H9 (cell line): ENCODE measurements at regions not wholly inside any gene's neighbourhood (a gene's known extent, or its start where the extent isn't known, plus 50 kb on each side); places are given as distances from the start of the nearest gene placed in this dataset.

Source experiments
- DNase-seq: peaks from one replicate; pipeline ENCODE4 v3.0.0-alpha.2; 2017
- H2AFZ ChIP-seq: one replicate; pipeline ENCODE4 v1.6.1; 2013; ENCODE audit warnings: mild to moderate bottlenecking, low read length, control low read depth, moderate library complexity
- H2AK5ac ChIP-seq: 2 replicates; pipeline ENCODE4 v1.6.1; 2013; ENCODE audit warnings: low read length, control low read depth, mixed read lengths; ENCODE audit not compliant: insufficient read length
- H2BK120ac ChIP-seq: one replicate; pipeline ENCODE4 v1.6.1; 2013; ENCODE audit warnings: low read depth, mild to moderate bottlenecking, low read length, control low read depth, inconsistent platforms; ENCODE audit not compliant: poor library complexity, severe bottlenecking
- H2BK12ac ChIP-seq: 2 replicates; pipeline ENCODE4 v1.6.1; 2013; ENCODE audit warnings: low read length, control low read depth, mixed read lengths, low read depth; ENCODE audit not compliant: insufficient read length
- H2BK15ac ChIP-seq: 2 replicates; pipeline ENCODE4 v1.6.1; 2013; ENCODE audit warnings: low read depth, low read length, control low read depth
- H2BK20ac ChIP-seq: one replicate; pipeline ENCODE4 v1.6.1; 2013; ENCODE audit warnings: low read depth, mild to moderate bottlenecking, low read length, control low read depth, inconsistent platforms; ENCODE audit not compliant: poor library complexity, severe bottlenecking
- H2BK5ac ChIP-seq: 2 replicates; pipeline ENCODE4 v1.6.1; 2013; ENCODE audit warnings: low read length, control low read depth, mixed read lengths; ENCODE audit not compliant: insufficient read length
- H3K14ac ChIP-seq: 2 replicates; pipeline ENCODE4 v1.6.1; 2013; ENCODE audit warnings: low read length, control low read depth; ENCODE audit not compliant: insufficient read depth
- H3K18ac ChIP-seq: 2 replicates; pipeline ENCODE4 v1.6.1; 2013; ENCODE audit warnings: low read depth, mild to moderate bottlenecking, mixed read lengths, low read length, control low read depth; ENCODE audit not compliant: insufficient read length
- H3K23ac ChIP-seq: 2 replicates; pipeline ENCODE4 v1.6.1; 2013; ENCODE audit warnings: low read length, control low read depth, mixed read lengths, low read depth; ENCODE audit not compliant: insufficient read length
- H3K23me2 ChIP-seq: 2 replicates; pipeline ENCODE4 v1.6.1; 2013; ENCODE audit warnings: low read depth, mild to moderate bottlenecking, mixed read lengths, low read length, control low read depth; ENCODE audit not compliant: insufficient read length, poor library complexity, severe bottlenecking
- H3K27ac ChIP-seq: 2 replicates; pipeline ENCODE4 v1.5.1; 2013; ENCODE audit warnings: low read length, control low read depth, mixed read lengths, low read depth; ENCODE audit not compliant: insufficient read length
- H3K27me3 ChIP-seq: 2 replicates; pipeline ENCODE4 v1.6.1; 2013; ENCODE audit warnings: low read length, control low read depth, inconsistent platforms; ENCODE audit not compliant: insufficient read depth
- H3K4ac ChIP-seq: 2 replicates; pipeline ENCODE4 v1.6.1; 2013; ENCODE audit warnings: low read depth, mild to moderate bottlenecking, control low read depth, inconsistent platforms, low read length, moderate library complexity
- H3K4me1 ChIP-seq: 2 replicates; pipeline ENCODE4 v1.6.1; 2013; ENCODE audit warnings: low read length, control low read depth, inconsistent platforms; ENCODE audit not compliant: insufficient read depth
- H3K4me2 ChIP-seq: 2 replicates; pipeline ENCODE4 v1.6.1; 2013; ENCODE audit warnings: low read length, control low read depth, mixed read lengths; ENCODE audit not compliant: insufficient read length, insufficient read depth
- H3K56ac ChIP-seq: 2 replicates; pipeline ENCODE4 v1.6.1; 2013; ENCODE audit warnings: low read depth, mild to moderate bottlenecking, mixed read lengths, low read length, control low read depth; ENCODE audit not compliant: insufficient read length
- H3K79me1 ChIP-seq: 2 replicates; pipeline ENCODE4 v1.6.1; 2013; ENCODE audit warnings: low read depth, mild to moderate bottlenecking, moderate library complexity, low read length, control low read depth, inconsistent platforms; ENCODE audit not compliant: insufficient read depth, poor library complexity, severe bottlenecking
- H3K79me2 ChIP-seq: 2 replicates; pipeline ENCODE4 v1.6.1; 2013; ENCODE audit warnings: low read length, control low read depth, inconsistent platforms; ENCODE audit not compliant: insufficient read depth
- H3K9ac ChIP-seq: 2 replicates; pipeline ENCODE4 v1.6.1; 2013; ENCODE audit warnings: low read length, control low read depth, mixed read lengths; ENCODE audit not compliant: insufficient read length; ENCODE audit errors: extremely low read depth
- H3K9me3 ChIP-seq: one replicate; pipeline ENCODE4 v1.6.1; 2013; ENCODE audit warnings: low read depth, low read length, inconsistent platforms; ENCODE audit not compliant: control insufficient read depth
- H3T11ph ChIP-seq: one replicate; pipeline ENCODE4 v1.6.1; 2013; ENCODE audit warnings: mild to moderate bottlenecking, low read length, control low read depth, inconsistent platforms
- H4K20me1 ChIP-seq: one replicate; pipeline ENCODE4 v1.6.1; 2013; ENCODE audit not compliant: control insufficient read depth, insufficient read length, insufficient read depth
- H4K5ac ChIP-seq: 2 replicates; pipeline ENCODE4 v1.6.1; 2013; ENCODE audit warnings: low read depth, mild to moderate bottlenecking, mixed read lengths, low read length, control low read depth; ENCODE audit not compliant: insufficient read length
- H4K8ac ChIP-seq: replicated peaks from 2 replicates; pipeline ENCODE4 v1.6.1; 2013; ENCODE audit warnings: low read length, control low read depth, mixed read lengths, low read depth; ENCODE audit not compliant: insufficient read length
- H4K91ac ChIP-seq: 2 replicates; pipeline ENCODE4 v1.6.1; 2013; ENCODE audit warnings: low read depth, mild to moderate bottlenecking, moderate library complexity, mixed read lengths, low read length, control low read depth; ENCODE audit not compliant: insufficient read length
- H3K27ac Mint-ChIP-seq, 3 experiments: 2 replicates in 2 of 3; 3 replicates in 1 of 3; pipeline ENCODE4 v1.8.0; 2020 to 2021; ENCODE audit warnings: mixed read lengths in 3 of 3, mild to moderate bottlenecking in 1 of 3, moderate library complexity in 1 of 3
- H3K27me3 Mint-ChIP-seq: 2 replicates; pipeline ENCODE4 v1.8.0; 2021; ENCODE audit warnings: low read depth, mild to moderate bottlenecking, moderate library complexity, mixed read lengths
- H3K36me3 Mint-ChIP-seq, 3 experiments: 2 replicates in 2 of 3; 3 replicates in 1 of 3; pipeline ENCODE4 v1.8.0; 2020 to 2021; ENCODE audit warnings: low read depth in 3 of 3, mixed read lengths in 3 of 3; ENCODE audit not compliant: insufficient read depth in 1 of 3
- H3K4me1 Mint-ChIP-seq, 2 experiments: 2 replicates each; pipeline ENCODE4 v1.8.0; 2020; ENCODE audit warnings: mixed read lengths in 2 of 2
- H3K4me3 Mint-ChIP-seq, 2 experiments: 2 replicates in 1 of 2; 3 replicates in 1 of 2; pipeline ENCODE4 v1.8.0; 2020 to 2021; ENCODE audit warnings: mild to moderate bottlenecking in 2 of 2, mixed read lengths in 2 of 2, moderate library complexity in 1 of 2
- H3K9me3 Mint-ChIP-seq, 2 experiments: 2 replicates in 1 of 2; 3 replicates in 1 of 2; pipeline ENCODE4 v1.8.0; 2020; ENCODE audit warnings: mild to moderate bottlenecking in 2 of 2, mixed read lengths in 2 of 2, moderate library complexity in 1 of 2
- CTCF ChIP-seq: fragments of 200-600 bp; sonication (generic); conservative IDR thresholded peaks from 3 replicates; pipeline ENCODE4 v1.8.0; 2021; ENCODE audit warnings: antibody characterized with exemption, mild to moderate bottlenecking
- WGBS: extraction: QIAGEN DNeasy Blood & Tissue Kit; methylation state at CpG from one replicate; pipeline ENCODE4 v1.1.7; 2013; ENCODE audit warnings: missing lambda C conversion rate, low lambda C conversion rate, mixed read lengths; ENCODE audit not compliant: insufficient read length; ENCODE audit errors: extremely low coverage; 5-methylcytosine and 5-hydroxymethylcytosine counted together

- Mint-ChIP-seq H3K9me3 (peaks cover 6 to 17% of the 10 kb centered on the region in 2 experiments), H3K27ac (no peak overlapping the region), H3K4me1 (peaks cover 15 to 18% of the 10 kb centered on the region in 2 experiments), H3K36me3 (peaks cover 2 to 8% (median 8%) of the 10 kb centered on the region in 3 experiments), H3K4me3 (no peak overlapping the region), H3K27me3 (no peaks in the 10 kb centered on the region)
- Histone ChIP-seq H3K14ac (no peak overlapping the region), H3K4ac (no peak overlapping the region), H4K91ac (no peak overlapping the region), H2BK5ac (no peak overlapping the region), H3K79me2 (no peaks in the 10 kb centered on the region), H2BK15ac (no peak overlapping the region), H4K20me1 (no peaks in the 10 kb centered on the region), H3K4me2 (no peak overlapping the region), H3K23me2 (no peaks in the 10 kb centered on the region), H2AFZ (no peak overlapping the region), H4K5ac (no peak overlapping the region), H3K27ac (no peak overlapping the region), H2BK20ac (no peak overlapping the region), H2BK12ac (no peak overlapping the region), H3K23ac (no peak overlapping the region), H3K27me3 (no peaks in the 10 kb centered on the region), H2AK5ac (no peak overlapping the region), H3K18ac (no peak overlapping the region), H3K56ac (no peak overlapping the region), H3K79me1 (no peaks in the 10 kb centered on the region), H3K4me1 (no peaks in the 10 kb centered on the region), H3K9ac (no peak overlapping the region), H4K8ac (no peak overlapping the region), H3T11ph (no peak overlapping the region), H2BK120ac (no peak overlapping the region), H3K9me3 (no peaks in the 10 kb centered on the region)
- no peak for TF ChIP-seq CTCF
- no peak for DNase-seq
- no CpG with 5 or more reads among the region's 1 CpG for WGBS
These were observed 52.0 kb upstream of the SORBS2 start for GRCh38 chr4:185863946-185864345.
